ENCODE measurements at regions not wholly inside any gene's neighbourhood (a gene's known extent, or its start where the extent isn't known, plus 50 kb on each side); places are given as distances from the start of the nearest gene placed in this dataset.

GRCh38 chr21:28516021-28516420 is 476.7 kb downstream of the LTN1 start:
- no peak overlapping the region for H3K4me2 ChIP-seq (ENCODE audit: insufficient read depth, low read length)
- H4K20me1 ChIP-seq (ENCODE audit: insufficient read depth, low read length): no peaks in the 10 kb centered on the region
- no peak for DNase-seq (ENCODE audit: insufficient read length, low spot score, missing footprints)
- H3K4me1 ChIP-seq (ENCODE audit: insufficient read depth, low read length): peaks cover 13% of the 10 kb centered on the region
- no peaks in the 10 kb centered on the region for H3K36me3 ChIP-seq (ENCODE audit: insufficient read depth, low read length)
- H3K27ac ChIP-seq (ENCODE audit: low read depth, low read length): no peak overlapping the region
- TF ChIP-seq CTCF (IDR thresholded peaks at IDR 0.05; ENCODE audit: extremely low read depth, low read depth, low read length): no peak
- H2AFZ ChIP-seq (ENCODE audit: low read length): peak overlapping the region; percentile 71
- no peaks in the 10 kb centered on the region for H3K9me3 ChIP-seq (ENCODE audit: low read depth, low read length)
- no peaks in the 10 kb centered on the region for H3K27me3 ChIP-seq (ENCODE audit: insufficient read depth, low read length)
- no peak overlapping the region for H3K4me3 ChIP-seq (ENCODE audit: insufficient read depth, low read length)
- no peaks in the 10 kb centered on the region for H3K79me2 ChIP-seq (ENCODE audit: insufficient read depth, low read length)

- TF ChIP-seq CTCF (IDR thresholded peaks at IDR 0.05; ENCODE audit: extremely low read depth, low read depth, low read length): no peak
- Histone ChIP-seq H4K20me1 (ENCODE audit: insufficient read depth, low read length) (no peaks in the 10 kb centered on the region), H2AFZ (ENCODE audit: low read length) (peak overlapping the region; percentile 18), H3K36me3 (ENCODE audit: insufficient read depth, low read length) (no peaks in the 10 kb centered on the region), H3K4me3 (ENCODE audit: insufficient read depth, low read length) (no peak overlapping the region), H3K9me3 (ENCODE audit: low read depth, low read length) (no peaks in the 10 kb centered on the region), H3K79me2 (ENCODE audit: insufficient read depth, low read length) (no peaks in the 10 kb centered on the region), H3K27me3 (ENCODE audit: insufficient read depth, low read length) (no peaks in the 10 kb centered on the region), H3K4me2 (ENCODE audit: insufficient read depth, low read length) (no peak overlapping the region), H3K27ac (ENCODE audit: low read depth, low read length) (no peak overlapping the region), H3K4me1 (ENCODE audit: insufficient read depth, low read length) (peaks cover 7% of the 10 kb centered on the region)
- no peak for DNase-seq (ENCODE audit: insufficient read length, low spot score, missing footprints)
These were observed 479.2 kb downstream of the LTN1 start for GRCh38 chr21:28513428-28513827.

- H2AFZ ChIP-seq (ENCODE audit: low read length): no peak overlapping the region
- H3K36me3 ChIP-seq (ENCODE audit: insufficient read depth, low read length): no peaks in the 10 kb centered on the region
- no peak overlapping the region for H3K4me2 ChIP-seq (ENCODE audit: insufficient read depth, low read length)
- no peak overlapping the region for H3K4me3 ChIP-seq (ENCODE audit: insufficient read depth, low read length)
- H3K79me2 ChIP-seq (ENCODE audit: insufficient read depth, low read length): no peaks in the 10 kb centered on the region
- H4K20me1 ChIP-seq (ENCODE audit: insufficient read depth, low read length): no peaks in the 10 kb centered on the region
- peaks cover 8% of the 10 kb centered on the region for H3K9me3 ChIP-seq (ENCODE audit: low read depth, low read length)
- no peak for TF ChIP-seq CTCF (IDR thresholded peaks at IDR 0.05; ENCODE audit: extremely low read depth, low read depth, low read length)
- DNase-seq (ENCODE audit: insufficient read length, low spot score, missing footprints): no peak
- H3K27ac ChIP-seq (ENCODE audit: low read depth, low read length): no peak overlapping the region
- no peaks in the 10 kb centered on the region for H3K4me1 ChIP-seq (ENCODE audit: insufficient read depth, low read length)
- H3K27me3 ChIP-seq (ENCODE audit: insufficient read depth, low read length): no peaks in the 10 kb centered on the region
These were observed 483.6 kb downstream of the LTN1 start for GRCh38 chr21:28509031-28509430.

- H3K4me1 ChIP-seq (ENCODE audit: insufficient read depth, low read length): no peaks in the 10 kb centered on the region
- no peak for TF ChIP-seq CTCF (IDR thresholded peaks at IDR 0.05; ENCODE audit: extremely low read depth, low read depth, low read length)
- no peak for DNase-seq (ENCODE audit: insufficient read length, low spot score, missing footprints)
- H3K4me3 ChIP-seq (ENCODE audit: insufficient read depth, low read length): no peak overlapping the region
- H3K4me2 ChIP-seq (ENCODE audit: insufficient read depth, low read length): no peak overlapping the region
- no peaks in the 10 kb centered on the region for H3K36me3 ChIP-seq (ENCODE audit: insufficient read depth, low read length)
- no peaks in the 10 kb centered on the region for H4K20me1 ChIP-seq (ENCODE audit: insufficient read depth, low read length)
- no peaks in the 10 kb centered on the region for H3K79me2 ChIP-seq (ENCODE audit: insufficient read depth, low read length)
- no peak overlapping the region for H3K27ac ChIP-seq (ENCODE audit: low read depth, low read length)
- H2AFZ ChIP-seq (ENCODE audit: low read length): no peak overlapping the region
- H3K27me3 ChIP-seq (ENCODE audit: insufficient read depth, low read length): no peaks in the 10 kb centered on the region
- peaks cover 8% of the 10 kb centered on the region for H3K9me3 ChIP-seq (ENCODE audit: low read depth, low read length)
These were observed 484.6 kb downstream of the LTN1 start for GRCh38 chr21:28508126-28508525.

All from osteoblast (primary cell).